ENCODE measurements at regions not wholly inside any gene's neighbourhood (a gene's known extent, or its start where the extent isn't known, plus 50 kb on each side); places are given as distances from the start of the nearest gene placed in this dataset.

GRCh38 chr22:27596133-27596870, 205.3 kb downstream of the MN1 start:
- Histone ChIP-seq H3K4me1 (no peaks in the 10 kb centered on the region), H3K27me3 (no peaks in the 10 kb centered on the region), H3K9me3 (no peaks in the 10 kb centered on the region), H3K4me3 (no peak overlapping the region), H3K27ac (no peak overlapping the region), H3K36me3 (no peaks in the 10 kb centered on the region)
- no peak for TF ChIP-seq CTCF (IDR thresholded peaks at IDR 0.05)
- intact Hi-C loops (cut with DNase I): no loop called here
- ATAC-seq (no peak), DNase-seq (no peak)

- Histone ChIP-seq H3K27ac (no peak overlapping the region), H3K36me3 (no peaks in the 10 kb centered on the region), H3K27me3 (no peaks in the 10 kb centered on the region), H3K4me1 (no peaks in the 10 kb centered on the region), H3K9me3 (no peaks in the 10 kb centered on the region), H3K4me3 (no peak overlapping the region)
- intact Hi-C loops (cut with DNase I): no loop called here
- ATAC-seq (no peak), DNase-seq (no peak)
- TF ChIP-seq CTCF (IDR thresholded peaks at IDR 0.05): no peak
Observed at GRCh38 chr22:27597703-27598444, 203.7 kb downstream of the MN1 start.

- no peak for DNase-seq
- no peak overlapping the region for H3K27ac ChIP-seq
- no peaks in the 10 kb centered on the region for H3K4me1 ChIP-seq
- no peaks in the 10 kb centered on the region for H3K9me3 ChIP-seq
- ATAC-seq: no peak
- H3K36me3 ChIP-seq: no peaks in the 10 kb centered on the region
- TF ChIP-seq CTCF (IDR thresholded peaks at IDR 0.05): no peak
- H3K27me3 ChIP-seq: no peaks in the 10 kb centered on the region
- H3K4me3 ChIP-seq: no peak overlapping the region
- intact Hi-C loops (cut with DNase I): no loop called here
Observed at GRCh38 chr22:27598792-27599191, 202.8 kb downstream of the MN1 start.

GRCh38 chr22:27601195-27601594, 200.4 kb downstream of the MN1 start:
- DNase-seq (no peak), ATAC-seq (no peak)
- H3K4me3 ChIP-seq: no peak overlapping the region
- H3K9me3 ChIP-seq: no peaks in the 10 kb centered on the region
- intact Hi-C loops (cut with DNase I): no loop called here
- no peak overlapping the region for H3K27ac ChIP-seq
- H3K36me3 ChIP-seq: no peaks in the 10 kb centered on the region
- H3K4me1 ChIP-seq: no peaks in the 10 kb centered on the region
- TF ChIP-seq CTCF (IDR thresholded peaks at IDR 0.05): no peak
- H3K27me3 ChIP-seq: no peaks in the 10 kb centered on the region

GRCh38 chr22:27602390-27602789, 199.2 kb downstream of the MN1 start:
- Histone ChIP-seq H3K4me1 (no peaks in the 10 kb centered on the region), H3K36me3 (no peaks in the 10 kb centered on the region), H3K4me3 (no peak overlapping the region), H3K27me3 (no peaks in the 10 kb centered on the region), H3K9me3 (no peaks in the 10 kb centered on the region), H3K27ac (no peak overlapping the region)
- ATAC-seq (no peak), DNase-seq (no peak)
- intact Hi-C loops (cut with DNase I): no loop called here
- no peak for TF ChIP-seq CTCF (IDR thresholded peaks at IDR 0.05)
